ENCODE measurements at regions not wholly inside any gene's neighbourhood (a gene's known extent, or its start where the extent isn't known, plus 50 kb on each side); places are given as distances from the start of the nearest gene placed in this dataset.

DNA sequence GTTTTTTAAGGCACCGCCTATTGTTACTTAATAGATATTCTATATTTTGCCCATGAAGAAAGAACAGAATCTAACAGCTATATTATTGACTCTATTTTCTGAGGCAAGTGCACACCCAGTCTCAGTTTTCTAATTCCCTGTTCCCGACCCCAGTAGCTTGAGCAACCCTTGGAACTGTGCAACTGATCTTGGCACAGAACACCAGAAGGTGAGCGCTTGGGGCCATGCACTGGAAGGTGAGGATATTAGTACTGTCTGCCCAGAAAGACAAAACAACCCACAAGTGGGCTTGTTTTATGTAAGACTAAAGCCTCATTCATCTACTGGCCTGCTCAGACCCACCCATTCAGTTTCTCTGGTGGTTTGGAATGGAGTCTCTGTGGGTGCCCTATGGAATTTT, 188.8 kb upstream of the LINC00305 start:
- TF ChIP-seq KDM5A (IDR thresholded peaks at IDR 0.05) (no peak), CTCF (IDR thresholded peaks at IDR 0.05) (no peak), ZFP36 (IDR thresholded peaks at IDR 0.05; ENCODE audit: borderline replicate concordance, partially characterized antibody) (no peak), PHF8 (IDR thresholded peaks at IDR 0.05; ENCODE audit: borderline replicate concordance, low read depth) (no peak), HOXB5 (CRISPR knock-in tag; IDR thresholded peaks at IDR 0.05) (no peak)
- TF ChIP-seq, protein P1, sequence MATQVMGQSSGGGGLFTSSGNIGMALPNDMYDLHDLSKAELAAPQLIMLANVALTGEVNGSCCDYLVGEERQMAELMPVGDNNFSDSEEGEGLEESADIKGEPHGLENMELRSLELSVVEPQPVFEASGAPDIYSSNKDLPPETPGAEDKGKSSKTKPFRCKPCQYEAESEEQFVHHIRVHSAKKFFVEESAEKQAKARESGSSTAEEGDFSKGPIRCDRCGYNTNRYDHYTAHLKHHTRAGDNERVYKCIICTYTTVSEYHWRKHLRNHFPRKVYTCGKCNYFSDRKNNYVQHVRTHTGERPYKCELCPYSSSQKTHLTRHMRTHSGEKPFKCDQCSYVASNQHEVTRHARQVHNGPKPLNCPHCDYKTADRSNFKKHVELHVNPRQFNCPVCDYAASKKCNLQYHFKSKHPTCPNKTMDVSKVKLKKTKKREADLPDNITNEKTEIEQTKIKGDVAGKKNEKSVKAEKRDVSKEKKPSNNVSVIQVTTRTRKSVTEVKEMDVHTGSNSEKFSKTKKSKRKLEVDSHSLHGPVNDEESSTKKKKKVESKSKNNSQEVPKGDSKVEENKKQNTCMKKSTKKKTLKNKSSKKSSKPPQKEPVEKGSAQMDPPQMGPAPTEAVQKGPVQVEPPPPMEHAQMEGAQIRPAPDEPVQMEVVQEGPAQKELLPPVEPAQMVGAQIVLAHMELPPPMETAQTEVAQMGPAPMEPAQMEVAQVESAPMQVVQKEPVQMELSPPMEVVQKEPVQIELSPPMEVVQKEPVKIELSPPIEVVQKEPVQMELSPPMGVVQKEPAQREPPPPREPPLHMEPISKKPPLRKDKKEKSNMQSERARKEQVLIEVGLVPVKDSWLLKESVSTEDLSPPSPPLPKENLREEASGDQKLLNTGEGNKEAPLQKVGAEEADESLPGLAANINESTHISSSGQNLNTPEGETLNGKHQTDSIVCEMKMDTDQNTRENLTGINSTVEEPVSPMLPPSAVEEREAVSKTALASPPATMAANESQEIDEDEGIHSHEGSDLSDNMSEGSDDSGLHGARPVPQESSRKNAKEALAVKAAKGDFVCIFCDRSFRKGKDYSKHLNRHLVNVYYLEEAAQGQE (IDR thresholded peaks at IDR 0.05) = no peak
